C4-2B (cell line): ENCODE measurements at regions not wholly inside any gene's neighbourhood (a gene's known extent, or its start where the extent isn't known, plus 50 kb on each side); places are given as distances from the start of the nearest gene placed in this dataset.
"Not testable (repeated sequence)": the region's sequence is repeated elsewhere in the genome, so short reads cannot be mapped to it uniquely, and the experiment has no call there.

Source experiments
- H3K27ac ChIP-seq: fragments of 450-650 bp; 2 replicates; pipeline ENCODE4 v1.5.1; 2017
- CTCF ChIP-seq: fragments of 450-650 bp; conservative IDR thresholded peaks from 2 replicates; pipeline ENCODE4 v1.5.1; 2017; ENCODE audit warnings: mild to moderate bottlenecking
- ZFX ChIP-seq: fragments of 450-650 bp; IDR thresholded peaks from 2 replicates; pipeline ENCODE4 v1.6.1; 2017

GRCh38 chr10:53356616-53357349 lies 584.2 kb upstream of the MBL2 start:
- TF ChIP-seq CTCF (no peak), ZFX (no peak)
- H3K27ac ChIP-seq, result no peak overlapping the region

- H3K27ac ChIP-seq, result not testable (repeated sequence)
Observed at GRCh38 chr10:53342531-53342930, 569.9 kb upstream of the MBL2 start.

- not testable (repeated sequence) for H3K27ac ChIP-seq
Observed at GRCh38 chr10:53338199-53338598, 565.6 kb upstream of the MBL2 start.

- H3K27ac ChIP-seq, result not testable (repeated sequence)
Observed at GRCh38 chr10:53335803-53336422, 563.3 kb upstream of the MBL2 start.

GRCh38 chr10:53331460-53331859 lies 558.9 kb upstream of the MBL2 start:
- H3K27ac ChIP-seq, result no peak overlapping the region
- TF ChIP-seq ZFX, result no peak

- H3K27ac ChIP-seq, result not testable (repeated sequence)
Observed at GRCh38 chr10:53326401-53327305, 554.1 kb upstream of the MBL2 start.

GRCh38 chr10:53325066-53325465 lies 552.5 kb upstream of the MBL2 start:
- TF ChIP-seq CTCF, result no peak
- TF ChIP-seq ZFX, result no peak
- H3K27ac ChIP-seq, result no peak overlapping the region

- H3K27ac ChIP-seq, result no peak overlapping the region
- TF ChIP-seq ZFX (no peak), CTCF (no peak; the same call in 1 of the 2 replicates)
Observed at GRCh38 chr10:53315709-53316108, 543.1 kb upstream of the MBL2 start.

- TF ChIP-seq ZFX (no peak), CTCF (no peak)
- H3K27ac ChIP-seq, result no peak overlapping the region
Observed at GRCh38 chr10:53314876-53315275, 542.3 kb upstream of the MBL2 start.

GRCh38 chr10:53298443-53298842 lies 525.9 kb upstream of the MBL2 start:
- TF ChIP-seq ZFX, result no peak
- TF ChIP-seq CTCF, result peak; percentile 20
- no peak overlapping the region for H3K27ac ChIP-seq
